ENCODE measurements at regions not wholly inside any gene's neighbourhood (a gene's known extent, or its start where the extent isn't known, plus 50 kb on each side); places are given as distances from the start of the nearest gene placed in this dataset.

- no peak for TF ChIP-seq CTCF (IDR thresholded peaks at IDR 0.05; ENCODE audit: low read depth, low read length, missing control alignments)
- in situ Hi-C loops (cut with HindIII; ENCODE audit: low sequenced_read_pairs) = no loop called here
- no peak overlapping the region for H3K4me3 ChIP-seq (ENCODE audit: low read depth, low read length)
- DNase-seq (ENCODE audit: low read depth) = no peak
Measured at GRCh38 chr3:36201546-36201945, 178.8 kb upstream of the STAC start.

GRCh38 chr3:36206956-36207580, 173.2 kb upstream of the STAC start:
- DNase-seq (ENCODE audit: low read depth) = no peak
- no peak for TF ChIP-seq CTCF (IDR thresholded peaks at IDR 0.05; ENCODE audit: low read depth, low read length, missing control alignments)
- no peak overlapping the region for H3K4me3 ChIP-seq (ENCODE audit: low read depth, low read length)
- in situ Hi-C loops (cut with HindIII; ENCODE audit: low sequenced_read_pairs) = no loop called here

GRCh38 chr3:36210840-36211651, 169.3 kb upstream of the STAC start:
- DNase-seq (ENCODE audit: low read depth) = peak; percentile 9
- no peak for TF ChIP-seq CTCF (IDR thresholded peaks at IDR 0.05; ENCODE audit: low read depth, low read length, missing control alignments)
- in situ Hi-C loops (cut with HindIII; ENCODE audit: low sequenced_read_pairs) = no loop called here
- H3K4me3 ChIP-seq (ENCODE audit: low read depth, low read length) = no peak overlapping the region

GRCh38 chr3:36211652-36211999, 168.7 kb upstream of the STAC start:
- in situ Hi-C loops (cut with HindIII; ENCODE audit: low sequenced_read_pairs) = no loop called here
- H3K4me3 ChIP-seq (ENCODE audit: low read depth, low read length) = no peak overlapping the region
- no peak for DNase-seq (ENCODE audit: low read depth)
- no peak for TF ChIP-seq CTCF (IDR thresholded peaks at IDR 0.05; ENCODE audit: low read depth, low read length, missing control alignments)

GRCh38 chr3:36212251-36212650, 168.1 kb upstream of the STAC start:
- in situ Hi-C loops (cut with HindIII; ENCODE audit: low sequenced_read_pairs) = no loop called here
- no peak for TF ChIP-seq CTCF (IDR thresholded peaks at IDR 0.05; ENCODE audit: low read depth, low read length, missing control alignments)
- DNase-seq (ENCODE audit: low read depth) = no peak
- no peak overlapping the region for H3K4me3 ChIP-seq (ENCODE audit: low read depth, low read length)

GRCh38 chr3:36214460-36214859, 165.8 kb upstream of the STAC start:
- in situ Hi-C loops (cut with HindIII; ENCODE audit: low sequenced_read_pairs) = no loop called here
- TF ChIP-seq CTCF (IDR thresholded peaks at IDR 0.05; ENCODE audit: low read depth, low read length, missing control alignments) = no peak
- no peak overlapping the region for H3K4me3 ChIP-seq (ENCODE audit: low read depth, low read length)
- DNase-seq (ENCODE audit: low read depth) = no peak
